Gastroesophageal sphincter (tissue), 4 donors: ENCODE measurements at regions not wholly inside any gene's neighbourhood (a gene's known extent, or its start where the extent isn't known, plus 50 kb on each side); places are given as distances from the start of the nearest gene placed in this dataset.

Experiments
- ATAC-seq: fragments of 150-250 bp; one replicate; pipeline ENCODE4 v1.9.1; 2016; ENCODE audit warnings: mild to moderate bottlenecking, moderate library complexity
- H3K27ac ChIP-seq, 4 donors: fragments of 200-600 bp; sonication (generic) in 3 of 4; 1 replicate in 3 of 4; 2 replicates in 1 of 4; pipeline ENCODE4 v1.5.1; 2016 to 2019
- H3K27me3 ChIP-seq: fragments of 200-600 bp; sonication (generic); one replicate; pipeline ENCODE4 v1.5.1; 2019
- H3K36me3 ChIP-seq, 2 donors: fragments of 200-600 bp; sonication (generic); one replicate each; pipeline ENCODE4 v1.5.1; 2019; ENCODE audit warnings: control low read depth in 1 of 2
- H3K4me1 ChIP-seq, 3 donors: fragments of 200-600 bp; sonication (generic); 1 replicate in 2 of 3; 2 replicates in 1 of 3; pipeline ENCODE4 v1.5.1; 2016 to 2019; ENCODE audit warnings: control low read depth in 2 of 3
- H3K4me3 ChIP-seq, 2 donors: fragments of 200-600 bp; sonication (generic); one replicate each; pipeline ENCODE4 v1.5.1; 2019; ENCODE audit warnings: mild to moderate bottlenecking in 1 of 2, moderate library complexity in 1 of 2
- H3K9me3 ChIP-seq, 3 donors: fragments of 200-600 bp; sonication (generic); one replicate each; pipeline ENCODE4 v1.5.1; 2017 to 2019; ENCODE audit warnings: control low read depth in 2 of 3
- EP300 ChIP-seq: sonication (generic); formaldehyde crosslinking; IDR thresholded peaks from one replicate; pipeline ENCODE4 v1.6.1; 2017; ENCODE audit warnings: antibody characterized with exemption, mild to moderate bottlenecking
- POLR2A ChIP-seq, 2 donors: fragments of 450-650 bp; IDR thresholded peaks; one replicate each; pipeline ENCODE4 v1.6.1; 2017; ENCODE audit warnings: antibody characterized with exemption in 2 of 2, mild to moderate bottlenecking in 2 of 2, moderate library complexity in 1 of 2
- POLR2AphosphoS5 ChIP-seq: sonication (generic); formaldehyde crosslinking; IDR thresholded peaks from one replicate; pipeline ENCODE4 v1.6.1; 2017; ENCODE audit warnings: antibody characterized with exemption
- WGBS, 2 donors: methylation state at CpG; one replicate each; pipeline ENCODE4 v1.1.5; 2018; ENCODE audit warnings: low coverage in 1 of 2; 5-methylcytosine and 5-hydroxymethylcytosine counted together
- TF ChIP-seq, protein P1 (sequence below), 4 experiments: fragments of 200-600 bp in 2 of 4; fragments of 450-650 bp in 2 of 4; sonication (generic) in 1 of 4; IDR thresholded peaks; one replicate each; pipeline ENCODE4 v1.5.1; 2017 to 2019; ENCODE audit warnings: antibody characterized with exemption in 4 of 4, mild to moderate bottlenecking in 2 of 4, moderate library complexity in 2 of 4

DNA sequence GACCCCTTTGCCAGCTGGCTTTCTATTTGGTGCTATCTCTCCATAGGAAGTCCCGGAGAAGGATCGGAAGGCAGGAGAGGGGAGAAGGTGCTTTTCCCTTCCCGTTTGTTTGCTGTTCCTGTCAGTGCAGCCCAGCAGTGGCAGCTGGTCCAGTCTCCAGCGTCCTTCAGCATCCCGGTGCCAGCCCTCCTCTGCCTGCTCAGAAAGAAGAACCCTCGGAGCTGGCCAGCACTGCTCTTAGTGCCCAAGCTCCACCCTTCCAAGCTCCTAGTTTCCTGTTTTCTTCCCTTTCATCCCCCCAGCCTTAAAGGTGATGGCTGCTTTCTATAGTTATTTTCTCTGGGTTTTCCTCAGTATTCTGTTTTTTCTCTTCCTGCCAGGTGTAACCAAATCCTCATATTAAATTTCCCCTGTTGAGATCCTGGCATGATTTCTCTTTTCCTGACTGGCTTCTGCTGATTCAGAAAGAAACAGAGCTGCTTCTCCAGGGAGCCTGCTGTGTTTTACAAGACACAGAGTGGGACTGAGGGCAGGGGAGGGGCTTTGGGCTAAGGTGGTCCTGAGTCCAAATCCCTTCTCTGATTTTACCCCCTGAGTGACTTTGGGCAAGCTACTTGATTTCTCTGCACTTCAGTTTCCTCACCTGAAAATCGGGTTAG lies 186.8 kb downstream of the COPRS start:
- TF ChIP-seq POLR2A (IDR thresholded peaks at IDR 0.05) = no peak
- no peak for TF ChIP-seq POLR2AphosphoS5
- TF ChIP-seq EP300 = no peak
- TF ChIP-seq, protein P1, sequence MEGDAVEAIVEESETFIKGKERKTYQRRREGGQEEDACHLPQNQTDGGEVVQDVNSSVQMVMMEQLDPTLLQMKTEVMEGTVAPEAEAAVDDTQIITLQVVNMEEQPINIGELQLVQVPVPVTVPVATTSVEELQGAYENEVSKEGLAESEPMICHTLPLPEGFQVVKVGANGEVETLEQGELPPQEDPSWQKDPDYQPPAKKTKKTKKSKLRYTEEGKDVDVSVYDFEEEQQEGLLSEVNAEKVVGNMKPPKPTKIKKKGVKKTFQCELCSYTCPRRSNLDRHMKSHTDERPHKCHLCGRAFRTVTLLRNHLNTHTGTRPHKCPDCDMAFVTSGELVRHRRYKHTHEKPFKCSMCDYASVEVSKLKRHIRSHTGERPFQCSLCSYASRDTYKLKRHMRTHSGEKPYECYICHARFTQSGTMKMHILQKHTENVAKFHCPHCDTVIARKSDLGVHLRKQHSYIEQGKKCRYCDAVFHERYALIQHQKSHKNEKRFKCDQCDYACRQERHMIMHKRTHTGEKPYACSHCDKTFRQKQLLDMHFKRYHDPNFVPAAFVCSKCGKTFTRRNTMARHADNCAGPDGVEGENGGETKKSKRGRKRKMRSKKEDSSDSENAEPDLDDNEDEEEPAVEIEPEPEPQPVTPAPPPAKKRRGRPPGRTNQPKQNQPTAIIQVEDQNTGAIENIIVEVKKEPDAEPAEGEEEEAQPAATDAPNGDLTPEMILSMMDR (IDR thresholded peaks at IDR 0.05) = no peak
- 28 to 35% methylated on average over 2 to 5 of the region's 7 CpGs for WGBS, 2 donors
- Histone ChIP-seq H3K36me3 (no peaks in the 10 kb centered on the region), H3K27me3 (no peaks in the 10 kb centered on the region), H3K4me3 (no peak overlapping the region), H3K27ac (no peak overlapping the region), H3K4me1 (peaks cover 0 to 6% (median 0%) of the 10 kb centered on the region in 3 donors), H3K9me3 (no peaks in the 10 kb centered on the region)
- ATAC-seq = no peak

DNA sequence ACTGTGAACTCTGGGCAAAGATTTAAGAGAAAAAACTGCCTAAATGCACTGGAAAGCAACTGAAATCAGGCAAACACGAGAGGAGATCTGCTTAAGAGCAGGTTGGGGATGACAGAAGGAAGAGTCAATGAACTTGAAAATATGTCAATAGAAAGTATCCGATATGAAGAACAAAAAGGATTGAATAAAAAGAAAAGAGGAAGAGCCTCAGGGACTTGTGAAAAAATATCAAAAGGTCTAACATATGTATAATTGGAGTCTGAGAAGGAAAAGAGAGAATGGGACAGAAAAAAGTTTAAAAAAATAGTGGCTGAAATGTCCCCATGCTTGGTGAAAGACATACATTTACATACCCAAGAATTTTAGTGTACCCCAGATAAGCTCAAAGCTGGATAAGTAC lies 195.5 kb downstream of the COPRS start:
- no peaks in the 10 kb centered on the region for H3K4me1 ChIP-seq
- 86 to 100% methylated on average over 1 to 2 of the region's 2 CpGs for WGBS, 2 donors
- H3K4me3 ChIP-seq = no peak overlapping the region
- no peak for ATAC-seq
- H3K27me3 ChIP-seq = no peaks in the 10 kb centered on the region
- no peak overlapping the region for H3K27ac ChIP-seq
- peaks cover 0 to 38% (median 0%) of the 10 kb centered on the region in 3 donors for H3K9me3 ChIP-seq
- H3K36me3 ChIP-seq = no peaks in the 10 kb centered on the region
- no peak for TF ChIP-seq POLR2AphosphoS5
- TF ChIP-seq POLR2A (IDR thresholded peaks at IDR 0.05) = no peak
- no peak for TF ChIP-seq EP300

DNA sequence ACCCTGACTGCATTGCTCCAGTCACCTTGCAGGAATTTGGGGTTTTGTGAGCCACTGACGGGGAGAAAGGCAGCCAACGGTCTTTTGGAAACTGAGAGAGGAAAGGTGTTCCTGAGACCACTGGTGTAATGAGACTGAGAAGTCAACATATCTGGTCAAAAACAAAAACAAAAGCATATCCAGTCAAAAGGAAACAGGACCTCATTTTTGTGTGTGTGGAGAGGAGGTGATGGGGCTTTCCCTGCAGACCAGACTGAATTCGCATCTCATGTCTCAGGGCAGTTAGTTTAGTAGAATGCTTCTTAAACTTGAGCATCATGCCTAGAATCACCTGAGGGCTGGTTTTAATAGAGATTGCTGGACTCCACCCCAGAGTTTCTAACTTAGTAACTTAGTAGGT lies 198.4 kb downstream of the COPRS start:
- no peaks in the 10 kb centered on the region for H3K36me3 ChIP-seq
- H3K27me3 ChIP-seq = no peaks in the 10 kb centered on the region
- peaks cover 0 to 31% (median 0%) of the 10 kb centered on the region in 3 donors for H3K9me3 ChIP-seq
- no peaks in the 10 kb centered on the region for H3K4me1 ChIP-seq
- no peak overlapping the region for H3K27ac ChIP-seq
- ATAC-seq = no peak
- TF ChIP-seq POLR2AphosphoS5 (no peak), POLR2A (IDR thresholded peaks at IDR 0.05) (no peak), EP300 (no peak)
- TF ChIP-seq, protein P1 (IDR thresholded peaks at IDR 0.05) = no peak
- WGBS, 2 donors = 90 to 100% methylated on average over 1 to 3 of the region's 3 CpGs
- H3K4me3 ChIP-seq = no peak overlapping the region

DNA sequence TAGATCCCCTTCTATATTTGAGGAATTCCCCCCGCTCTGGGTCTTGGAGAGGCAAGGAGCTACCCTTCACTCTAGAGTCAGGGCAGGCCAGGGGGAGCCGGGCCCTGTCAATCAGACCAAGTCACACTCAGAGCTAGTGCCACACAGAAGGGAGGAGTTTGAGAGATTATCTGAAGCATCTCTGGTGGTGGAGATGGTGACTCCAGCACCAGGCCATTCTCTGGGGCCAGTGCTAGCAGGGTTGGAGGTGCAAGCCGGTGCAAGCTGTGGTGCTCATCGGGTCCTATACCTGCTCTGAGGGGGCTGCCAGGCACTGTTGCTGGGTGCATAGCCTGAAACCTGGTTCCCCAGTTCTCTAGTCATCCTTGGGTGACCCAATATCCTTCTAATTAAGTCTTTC lies 201.2 kb downstream of the COPRS start:
- H3K4me3 ChIP-seq = no peak overlapping the region
- no peak overlapping the region for H3K27ac ChIP-seq
- no peaks in the 10 kb centered on the region for H3K27me3 ChIP-seq
- no peak for TF ChIP-seq EP300
- no peak for TF ChIP-seq POLR2AphosphoS5
- TF ChIP-seq, protein P1 (IDR thresholded peaks at IDR 0.05) = no peak
- no peak for TF ChIP-seq POLR2A (IDR thresholded peaks at IDR 0.05)
- WGBS, 2 donors = 72 to 100% methylated on average over 2 of the region's 4 CpGs
- peaks cover 0 to 13% (median 0%) of the 10 kb centered on the region in 3 donors for H3K9me3 ChIP-seq
- no peaks in the 10 kb centered on the region for H3K4me1 ChIP-seq
- no peak for ATAC-seq
- H3K36me3 ChIP-seq = no peaks in the 10 kb centered on the region

DNA sequence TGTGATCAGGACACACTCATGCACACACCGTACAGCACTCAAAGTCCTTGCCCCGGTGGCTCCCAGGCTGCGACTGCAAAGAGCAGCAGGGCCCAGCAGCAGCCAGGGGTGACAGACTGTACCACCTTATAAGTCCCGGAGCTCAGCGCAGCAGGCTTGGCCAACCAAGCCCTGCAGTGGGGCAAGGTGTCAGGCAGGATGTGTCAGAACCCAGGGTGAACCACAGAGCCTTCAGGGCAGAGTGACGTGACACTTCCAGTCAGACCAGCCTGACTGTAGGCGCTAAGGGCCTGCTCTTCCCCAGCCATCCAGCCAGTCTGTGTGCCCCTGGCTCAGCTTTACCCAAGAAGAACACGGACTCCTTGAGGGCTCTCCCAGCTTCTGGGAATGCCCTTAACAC lies 204.1 kb downstream of the COPRS start:
- Histone ChIP-seq H3K9me3 (no peaks in the 10 kb centered on the region), H3K4me3 (no peak overlapping the region), H3K27ac (no peak overlapping the region), H3K27me3 (no peaks in the 10 kb centered on the region), H3K36me3 (no peaks in the 10 kb centered on the region), H3K4me1 (peaks cover 0 to 15% (median 0%) of the 10 kb centered on the region in 3 donors)
- TF ChIP-seq, protein P1 (IDR thresholded peaks at IDR 0.05) = no peak
- TF ChIP-seq POLR2A (IDR thresholded peaks at IDR 0.05) (no peak), EP300 (no peak), POLR2AphosphoS5 (no peak)
- ATAC-seq = no peak
- WGBS, 2 donors = 100% methylated on average over 2 of the region's 8 CpGs; no CpG with 5 or more reads in 1 of the 2 donors
